Hematopoietic multipotent progenitor cell (in vitro differentiated cells): ENCODE measurements at regions not wholly inside any gene's neighbourhood (a gene's known extent, or its start where the extent isn't known, plus 50 kb on each side); places are given as distances from the start of the nearest gene placed in this dataset.

Experiments used
- DNase-seq, 3 donors: peaks; one replicate each; pipeline ENCODE4 v3.0.0-alpha.2; 2011 to 2015; ENCODE audit warnings: low read depth in 2 of 3, low spot score in 2 of 3

DNA sequence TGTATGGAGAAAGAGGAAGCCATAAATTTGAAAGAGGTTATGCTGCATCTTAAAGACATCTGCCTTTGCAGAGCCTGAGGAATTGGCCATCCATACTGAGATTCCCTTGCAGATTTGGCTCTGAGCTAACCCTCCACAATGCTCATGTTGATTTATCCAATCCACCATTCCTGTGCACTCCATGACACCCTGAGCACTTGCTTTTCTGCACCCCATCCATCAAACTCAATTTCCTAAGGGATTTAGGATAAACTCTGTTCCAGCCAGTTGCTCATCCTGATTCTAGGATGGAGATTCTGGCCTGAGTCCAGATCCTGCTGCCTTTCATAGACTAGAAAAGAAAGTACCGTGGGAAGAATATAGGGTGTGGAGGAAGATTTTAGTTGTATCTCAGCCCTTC is 379.2 kb upstream of the LARGE1 start:
- no peak for DNase-seq

DNA sequence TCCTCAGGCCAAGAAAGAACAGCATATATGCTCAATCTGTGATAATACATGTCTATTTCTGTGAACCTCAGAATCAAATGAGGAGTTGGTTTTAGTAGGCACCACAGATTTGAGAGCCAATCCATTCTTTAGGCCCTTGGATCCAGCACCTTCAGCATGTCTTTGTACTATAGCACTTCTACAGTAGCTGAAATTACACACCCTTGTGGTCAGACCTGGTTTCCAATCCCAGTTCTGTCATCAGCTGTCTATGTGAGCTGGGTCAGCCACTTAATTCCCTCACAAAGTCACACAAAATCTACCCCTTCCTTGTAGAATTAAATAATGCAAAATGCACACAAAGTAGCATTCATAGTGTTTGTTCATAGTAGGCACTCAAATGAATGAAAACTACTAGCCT is 381.3 kb upstream of the LARGE1 start:
- DNase-seq = no peak

DNA sequence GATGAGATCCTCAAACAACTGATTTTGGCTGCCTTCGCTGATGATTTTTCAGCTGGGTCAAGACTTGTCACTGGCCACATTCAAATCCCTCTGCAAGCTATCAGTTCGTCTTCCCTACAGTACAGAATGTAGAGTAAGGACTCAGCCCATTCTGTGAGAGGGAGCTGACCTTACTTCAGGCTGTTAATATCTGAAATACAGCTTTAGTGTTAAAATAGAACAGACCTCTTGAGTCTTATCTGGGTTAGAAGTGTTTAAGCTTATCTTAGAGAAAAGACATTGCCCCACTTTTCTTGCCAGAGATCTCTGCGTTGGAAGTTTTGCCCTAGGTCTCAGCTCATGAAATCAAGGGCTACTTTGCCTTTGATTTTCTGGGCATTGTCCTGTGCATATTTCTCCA is 383.4 kb upstream of the LARGE1 start:
- no peak for DNase-seq

DNA sequence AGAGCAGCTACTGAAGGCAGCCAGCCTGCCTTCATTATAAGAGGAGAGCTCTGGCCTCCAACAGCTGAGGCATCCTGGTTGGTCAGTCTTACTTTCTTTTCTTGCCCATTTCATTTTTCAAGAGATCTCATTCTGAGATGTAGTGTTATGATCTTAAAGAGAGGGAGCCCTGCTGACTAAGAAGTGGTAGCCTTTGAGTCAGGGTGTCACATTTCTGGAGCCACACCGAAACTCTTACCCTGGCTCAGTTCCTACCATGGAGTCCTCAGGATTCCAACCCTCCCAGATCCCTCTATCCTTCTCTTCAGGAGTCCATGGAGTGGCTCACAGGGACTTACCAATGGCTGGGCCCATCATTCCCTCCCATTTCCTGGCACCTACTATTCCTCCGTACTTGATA is 386.1 kb upstream of the LARGE1 start:
- no peak for DNase-seq

DNA sequence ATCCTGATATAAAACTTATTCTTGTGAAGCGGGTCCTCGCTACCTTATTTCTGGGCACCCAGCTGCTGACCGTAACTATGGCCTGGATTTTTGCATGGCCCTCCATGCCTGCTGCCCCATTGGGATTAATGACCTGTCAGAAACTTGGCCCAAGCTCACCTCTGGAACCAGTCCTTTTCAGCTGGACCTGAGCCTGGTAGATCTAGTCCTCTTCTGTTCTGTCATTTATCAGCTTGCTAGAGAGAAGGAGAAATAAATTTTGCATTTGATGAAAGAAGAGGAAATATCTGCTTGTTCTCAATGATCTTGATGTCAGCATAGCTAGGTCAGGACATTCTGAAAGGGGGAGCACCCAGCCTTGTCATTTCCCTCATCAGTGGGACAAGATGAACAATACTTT is 387.8 kb upstream of the LARGE1 start:
- DNase-seq = no peak

DNA sequence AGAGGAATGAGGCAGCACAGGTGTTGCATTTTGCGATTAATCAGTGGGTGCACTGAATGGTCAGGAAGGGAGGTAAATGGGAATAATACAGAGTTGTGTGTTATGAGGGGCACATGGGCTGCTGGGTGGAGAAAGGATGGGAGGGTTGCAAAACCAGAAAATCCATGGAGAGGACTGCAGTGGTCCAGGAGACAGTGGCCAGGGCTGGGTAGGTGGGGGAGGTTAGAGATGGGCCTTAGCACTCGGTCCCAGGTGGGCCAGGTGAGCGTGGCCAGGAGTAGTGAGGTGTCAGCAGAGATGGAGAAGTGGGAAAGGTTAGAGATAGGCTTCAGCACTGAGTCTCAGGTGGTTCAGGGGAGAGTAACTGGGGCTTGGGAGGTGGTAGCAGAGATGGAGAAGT is 399.1 kb upstream of the LARGE1 start:
- DNase-seq = no peak

DNA sequence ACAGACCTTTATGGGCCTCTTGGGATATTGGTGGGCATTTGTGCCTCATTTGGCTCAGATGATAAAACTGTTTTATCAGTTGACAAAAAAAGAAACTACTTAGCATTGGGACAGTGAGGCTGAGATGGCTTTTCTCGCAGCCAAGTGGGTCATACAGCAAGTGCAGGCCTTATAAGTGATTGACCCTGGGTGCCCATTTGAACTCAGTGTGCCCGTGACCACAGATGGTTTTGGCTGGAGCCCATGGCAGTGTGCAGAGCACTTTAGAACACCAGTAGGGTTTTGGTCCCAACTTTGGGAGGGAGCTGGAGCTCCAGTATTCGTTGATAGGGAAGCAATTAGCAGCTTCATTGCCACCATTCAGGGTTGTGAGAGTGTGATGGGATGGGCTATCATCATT is 404.5 kb upstream of the LARGE1 start:
- DNase-seq = no peak

DNA sequence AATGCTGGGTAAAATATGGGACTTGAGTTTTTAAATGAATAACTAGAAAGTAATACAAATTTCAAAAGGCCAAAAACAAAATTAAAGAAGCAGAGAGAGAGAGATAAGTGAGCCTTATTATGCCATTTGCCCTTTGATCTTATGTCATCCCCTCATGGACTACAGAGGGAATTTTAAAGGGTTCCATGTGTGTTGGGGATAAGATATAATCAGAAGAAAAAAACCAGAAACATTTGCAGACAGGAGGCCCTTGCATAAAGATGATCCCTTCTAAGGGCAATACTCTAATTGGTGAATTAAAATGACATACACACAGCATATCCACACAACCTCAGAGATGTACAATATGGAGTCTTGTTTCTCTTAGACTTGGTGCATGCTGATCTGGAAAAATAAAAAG is 406.6 kb upstream of the LARGE1 start:
- no peak for DNase-seq

DNA sequence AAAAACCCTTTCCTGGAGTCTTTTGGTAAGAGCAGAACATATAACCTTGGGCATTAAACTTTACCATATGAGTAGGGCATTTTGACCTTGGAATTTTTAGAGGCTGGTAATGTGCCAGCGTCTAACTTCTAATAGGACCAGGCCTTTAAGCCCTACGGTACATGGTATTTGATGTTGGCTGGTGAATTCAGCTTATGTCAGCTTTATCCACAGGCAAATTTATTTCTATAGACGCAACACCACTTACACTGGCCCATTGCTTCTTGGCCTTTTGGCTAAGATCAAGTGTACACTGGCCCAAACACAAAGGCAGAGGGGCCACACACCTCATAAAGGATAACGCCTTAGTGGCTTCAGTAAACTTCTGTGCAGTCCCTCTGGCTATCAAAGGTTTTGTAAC is 410.2 kb upstream of the LARGE1 start:
- no peak for DNase-seq

DNA sequence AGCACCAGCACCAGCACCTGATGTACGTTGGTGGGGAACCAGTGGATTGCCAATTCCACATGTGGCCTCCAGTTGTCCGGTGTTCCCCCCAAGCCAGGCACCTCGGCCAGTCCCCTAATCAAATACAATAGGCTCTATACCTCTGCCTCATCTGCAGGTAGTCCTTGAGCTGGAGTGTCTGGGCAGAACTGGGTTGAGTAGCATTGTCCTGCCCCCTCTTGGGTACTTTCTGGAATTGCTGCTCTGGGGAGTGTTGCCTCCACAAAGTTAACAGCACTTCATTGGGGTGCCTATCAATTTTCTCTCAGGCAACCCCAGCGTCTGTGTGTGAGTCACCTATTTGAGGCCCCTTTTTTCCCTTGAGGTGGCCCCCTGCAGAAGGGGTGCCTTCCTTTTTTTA is 413.0 kb upstream of the LARGE1 start:
- DNase-seq = no peak

DNA sequence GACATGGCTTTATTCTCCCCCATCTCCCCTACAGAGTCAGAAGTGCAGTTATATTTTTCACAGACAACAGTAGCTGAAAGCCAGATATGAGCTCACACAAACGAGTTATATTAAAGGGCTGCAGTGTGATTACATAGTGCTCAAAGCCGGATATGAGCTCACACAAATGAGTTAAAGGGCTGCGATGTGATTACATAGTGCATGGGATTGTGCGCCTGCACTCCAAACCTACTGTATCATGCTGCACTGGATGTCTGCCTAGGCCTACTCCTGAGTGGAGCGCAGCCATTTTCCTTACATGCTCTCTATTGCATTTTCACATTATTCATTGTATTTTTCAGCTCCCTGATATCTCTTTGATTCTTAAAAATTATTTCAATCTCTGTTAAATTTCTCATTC is 414.6 kb upstream of the LARGE1 start:
- DNase-seq = no peak

DNA sequence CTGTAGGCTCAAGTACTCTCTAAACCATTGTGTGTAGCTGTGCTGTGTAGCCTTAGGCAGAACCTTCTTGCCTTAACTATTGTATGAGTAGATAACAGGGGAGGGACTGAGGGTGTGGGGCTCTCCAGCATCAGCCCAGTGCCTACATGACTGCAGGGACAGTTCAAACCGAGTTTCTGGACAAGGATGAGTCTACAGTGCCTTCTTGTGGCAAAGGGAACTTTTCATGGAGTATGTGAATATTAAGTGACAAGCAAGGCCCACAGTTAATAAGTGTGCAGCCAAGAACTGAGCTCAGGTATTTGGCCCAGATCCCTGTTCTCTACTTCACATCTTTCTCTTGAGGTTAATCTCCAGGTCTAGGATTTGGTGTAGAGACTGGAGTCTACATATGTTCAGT is 424.4 kb upstream of the LARGE1 start:
- DNase-seq = no peak

DNA sequence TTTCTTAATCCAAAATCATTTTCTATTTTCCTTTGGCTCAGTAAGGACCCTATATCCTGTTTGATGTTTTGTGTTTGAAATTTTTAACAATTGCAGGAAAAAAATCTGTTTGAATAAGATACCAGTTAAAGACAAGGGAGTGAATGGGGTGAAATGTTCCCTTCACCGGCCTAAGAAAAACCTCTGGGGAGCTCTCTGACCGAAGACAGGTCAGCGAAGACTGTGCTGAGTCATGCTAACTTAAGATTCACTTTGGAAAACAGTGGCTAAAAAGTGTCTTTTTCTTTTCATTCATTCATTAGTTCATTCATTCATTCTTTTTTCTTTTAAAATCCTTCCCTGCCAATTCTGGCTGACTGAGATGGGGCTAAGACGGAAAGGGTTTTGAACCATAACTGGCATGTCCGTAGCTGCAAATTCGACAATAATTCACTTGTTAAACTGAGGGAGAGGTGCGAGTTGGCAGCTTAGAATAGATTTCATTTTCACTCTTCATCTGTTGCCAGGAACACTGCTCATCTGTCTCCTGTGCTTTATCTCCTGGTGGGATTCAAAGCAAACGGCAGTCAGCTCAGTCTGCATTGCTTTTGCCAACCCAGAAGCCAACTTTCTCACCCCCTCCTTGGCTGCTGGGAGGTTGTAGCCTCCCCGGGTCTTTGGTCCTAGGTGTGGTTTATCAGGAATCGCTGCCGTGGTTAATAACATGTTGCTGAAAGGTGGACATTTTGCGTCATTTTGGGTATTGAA is 434.0 kb upstream of the LARGE1 start:
- no peak for DNase-seq

DNA sequence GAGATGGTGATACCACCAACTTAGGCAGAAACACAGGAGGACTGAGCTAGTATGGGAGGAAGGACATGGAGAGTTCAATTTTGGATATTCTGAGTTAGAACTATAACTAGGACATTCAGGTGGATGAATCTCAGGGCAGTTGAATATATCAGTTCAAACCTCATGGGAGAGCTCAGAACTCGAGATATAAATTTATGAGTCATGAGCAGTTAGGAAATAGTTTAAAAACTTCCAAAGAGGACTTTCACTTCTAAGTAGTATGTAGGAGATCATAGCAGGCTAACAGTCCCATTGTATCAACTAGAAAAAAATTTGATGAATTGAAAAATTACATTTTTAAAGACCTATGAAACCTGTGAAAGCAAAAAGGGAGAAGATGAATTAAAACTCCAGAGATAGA is 436.2 kb upstream of the LARGE1 start:
- no peak for DNase-seq

DNA sequence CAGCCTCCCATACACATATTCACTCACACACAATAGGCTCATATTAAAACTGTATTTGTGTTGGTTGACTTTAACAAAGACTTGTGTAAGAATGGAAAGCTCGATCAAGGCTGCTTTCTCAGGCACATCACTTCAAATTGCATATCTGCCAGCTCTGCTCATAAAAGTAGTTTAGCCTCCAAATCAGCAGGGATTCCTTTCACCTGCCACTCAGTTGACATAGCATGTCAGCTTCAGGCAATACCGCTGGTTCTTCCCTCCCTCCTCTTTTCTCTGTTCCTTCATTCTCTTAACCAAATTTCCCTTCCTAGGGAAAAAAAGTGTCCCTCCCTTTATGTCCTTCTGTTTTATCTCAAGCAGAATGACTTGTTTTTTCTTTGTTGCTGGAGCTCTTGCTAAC is 450.4 kb upstream of the LARGE1 start:
- no peak for DNase-seq

DNA sequence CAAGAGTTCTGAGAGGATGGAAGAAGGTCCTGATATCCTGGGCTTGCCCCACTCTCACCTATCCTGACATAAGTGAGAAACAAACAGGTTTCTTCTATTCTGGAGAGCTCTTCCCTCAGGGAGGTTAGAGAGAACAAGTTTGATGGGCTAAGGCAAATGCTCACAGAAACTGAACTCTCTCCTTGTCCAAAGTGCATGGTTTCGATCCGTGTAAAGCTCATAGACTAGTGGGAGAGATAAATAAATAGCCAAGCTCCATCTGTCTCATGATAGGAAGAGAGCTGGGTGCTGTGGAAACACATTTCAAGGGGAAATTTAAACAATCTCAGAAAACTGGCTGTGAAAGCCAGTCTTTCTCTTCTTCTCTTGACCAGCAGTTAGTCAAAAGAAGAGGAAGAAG is 459.5 kb upstream of the LARGE1 start:
- DNase-seq = no peak

DNA sequence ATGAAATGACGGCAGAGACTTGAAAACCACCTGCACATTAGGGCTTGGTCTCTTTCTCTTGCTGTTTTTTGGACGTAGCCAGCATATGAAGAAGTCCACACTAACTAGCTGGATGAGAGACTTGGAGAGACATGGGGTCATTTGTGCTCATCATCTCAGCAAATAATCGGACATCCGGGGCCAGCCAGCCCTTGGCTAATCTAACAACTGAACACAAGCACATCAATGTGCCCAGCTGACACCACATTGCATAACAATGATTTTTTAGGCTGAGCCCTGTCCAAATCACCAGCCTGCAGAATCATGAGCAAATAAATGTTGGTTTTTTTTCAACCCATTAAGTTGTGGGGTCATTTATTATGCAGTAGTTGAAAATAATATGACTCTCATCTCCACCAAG is 460.3 kb upstream of the LARGE1 start:
- DNase-seq = no peak

DNA sequence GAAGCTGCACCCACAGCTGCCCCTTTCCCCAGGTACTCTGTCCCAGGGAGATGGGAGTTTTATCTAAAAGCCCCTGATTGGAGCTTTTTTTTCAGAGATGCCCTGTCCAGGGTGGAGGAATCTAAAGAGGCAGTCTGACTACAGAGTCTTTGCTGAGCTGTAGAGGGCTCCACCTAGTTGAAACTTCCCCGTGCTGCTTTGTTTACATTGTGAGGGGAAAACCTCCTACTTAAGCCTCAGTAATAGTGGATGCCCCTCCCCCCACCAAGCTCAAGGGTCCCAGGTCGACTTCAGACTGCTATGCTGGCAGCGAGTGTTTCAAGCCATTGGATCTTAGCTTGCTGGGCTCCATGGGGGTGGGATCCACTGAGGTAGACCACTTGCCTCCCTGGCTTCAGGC is 470.1 kb upstream of the LARGE1 start:
- DNase-seq = no peak

DNA sequence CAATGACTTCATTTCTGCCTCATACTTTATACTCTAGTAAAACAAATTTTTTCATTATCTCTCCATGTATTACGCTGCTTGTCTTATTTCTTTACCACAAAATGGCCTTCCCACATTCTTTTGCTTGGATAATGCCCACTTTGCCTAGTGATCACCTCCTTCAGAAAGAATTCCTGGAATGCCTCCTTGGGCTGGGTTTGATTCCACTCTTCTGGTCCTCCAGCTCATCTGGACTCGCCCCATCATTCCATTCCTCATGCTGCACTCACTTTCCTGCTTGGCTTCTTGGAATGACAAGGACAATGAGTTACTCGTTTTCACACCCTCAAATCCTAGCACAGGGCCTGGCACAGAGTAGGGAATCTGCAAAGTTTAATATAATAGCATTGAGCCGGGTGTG is 475.1 kb upstream of the LARGE1 start:
- DNase-seq = no peak

DNA sequence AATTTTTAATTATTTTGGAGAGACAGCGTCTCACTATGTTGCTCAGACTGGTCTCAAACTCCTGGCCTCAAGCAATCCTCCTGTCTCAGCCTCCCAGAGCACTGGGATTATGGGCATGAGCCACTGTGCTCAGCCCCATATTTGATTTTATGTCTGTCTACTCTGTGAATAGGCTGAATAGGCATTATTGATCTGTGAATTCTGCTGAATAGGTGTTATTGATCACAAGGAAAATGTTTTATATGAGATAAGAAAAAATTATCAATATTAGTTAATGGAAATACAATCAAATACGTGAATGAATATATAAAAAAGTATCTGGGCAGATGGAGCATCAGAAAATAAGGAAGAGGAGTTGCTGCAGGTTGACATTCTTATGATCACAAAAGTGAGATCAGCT is 483.4 kb upstream of the LARGE1 start:
- no peak for DNase-seq

DNA sequence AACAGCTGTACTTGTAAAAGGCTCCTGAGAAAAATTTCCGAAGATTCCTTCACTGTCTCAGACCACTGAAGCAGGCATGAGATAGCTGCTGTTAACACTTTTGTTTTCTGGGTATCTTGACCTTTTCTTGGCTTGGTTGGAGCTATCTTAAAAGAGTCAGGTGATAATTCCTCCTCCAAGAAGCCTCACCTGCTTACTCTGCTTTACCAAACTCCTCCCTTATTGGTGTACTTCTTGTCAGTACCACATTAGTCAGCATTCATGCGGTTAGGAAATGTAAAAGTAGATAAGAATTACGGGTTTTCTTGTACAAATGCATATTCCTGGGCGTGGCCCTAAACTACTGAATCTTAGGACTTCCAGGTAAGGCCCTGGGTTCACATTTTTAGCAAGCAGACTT is 489.8 kb upstream of the LARGE1 start:
- DNase-seq = no peak

DNA sequence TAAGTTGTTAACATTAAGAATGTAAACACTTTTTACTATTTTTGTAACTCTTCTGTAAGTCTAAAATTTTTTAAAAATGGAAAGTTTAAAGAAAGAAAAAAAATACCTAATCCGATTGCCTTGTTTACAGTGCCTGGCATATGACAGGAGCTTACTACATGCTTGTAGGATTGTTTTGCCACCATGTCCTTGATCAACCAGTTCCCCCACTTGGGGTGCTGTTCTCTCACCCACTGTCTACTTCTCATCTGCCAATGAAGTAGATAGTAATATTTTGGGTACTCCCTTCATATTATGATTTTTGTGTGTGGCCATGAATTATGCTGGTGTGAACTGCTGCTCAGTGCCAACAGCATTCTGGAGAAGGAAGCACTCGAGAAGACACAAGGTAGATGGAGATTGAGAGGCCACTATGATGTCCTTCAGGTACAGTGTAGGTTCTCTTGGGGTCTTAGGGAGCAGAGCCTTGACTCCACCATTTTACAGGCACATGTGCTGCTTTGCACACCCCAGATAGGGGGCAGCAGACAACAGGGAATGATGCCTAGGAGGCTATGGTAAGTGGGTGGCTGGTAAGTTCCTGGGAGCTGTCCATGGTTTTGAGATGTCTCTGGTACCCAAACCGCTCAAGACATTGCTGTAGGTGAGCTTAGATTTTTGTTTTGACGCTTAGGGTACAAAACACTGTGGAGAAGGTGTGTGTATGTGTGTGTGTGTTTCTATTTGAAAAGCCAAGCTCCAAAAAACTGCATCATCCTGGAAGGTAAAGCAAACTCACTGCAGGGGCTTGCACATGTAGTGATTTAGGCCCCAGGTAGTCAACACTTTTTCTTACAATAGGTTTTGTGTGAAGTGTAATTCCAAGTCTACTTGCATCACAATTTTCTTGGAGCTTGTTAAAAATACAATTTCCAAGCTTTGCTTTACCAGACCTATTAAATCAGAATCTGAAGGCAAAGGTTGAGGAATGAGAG is 494.5 kb upstream of the LARGE1 start:
- DNase-seq = peak in 2 of 3 donors; percentile 75 to 90
